CD4-positive, alpha-beta T cell treated with Interleukin-1 beta for 1 hour (primary cell): ENCODE measurements at regions not wholly inside any gene's neighbourhood (a gene's known extent, or its start where the extent isn't known, plus 50 kb on each side); places are given as distances from the start of the nearest gene placed in this dataset.

Experiments
- DNase-seq, 2 donors: peaks; one replicate each; pipeline ENCODE4 v3.0.0-alpha.2; 2020 to 2022

DNA sequence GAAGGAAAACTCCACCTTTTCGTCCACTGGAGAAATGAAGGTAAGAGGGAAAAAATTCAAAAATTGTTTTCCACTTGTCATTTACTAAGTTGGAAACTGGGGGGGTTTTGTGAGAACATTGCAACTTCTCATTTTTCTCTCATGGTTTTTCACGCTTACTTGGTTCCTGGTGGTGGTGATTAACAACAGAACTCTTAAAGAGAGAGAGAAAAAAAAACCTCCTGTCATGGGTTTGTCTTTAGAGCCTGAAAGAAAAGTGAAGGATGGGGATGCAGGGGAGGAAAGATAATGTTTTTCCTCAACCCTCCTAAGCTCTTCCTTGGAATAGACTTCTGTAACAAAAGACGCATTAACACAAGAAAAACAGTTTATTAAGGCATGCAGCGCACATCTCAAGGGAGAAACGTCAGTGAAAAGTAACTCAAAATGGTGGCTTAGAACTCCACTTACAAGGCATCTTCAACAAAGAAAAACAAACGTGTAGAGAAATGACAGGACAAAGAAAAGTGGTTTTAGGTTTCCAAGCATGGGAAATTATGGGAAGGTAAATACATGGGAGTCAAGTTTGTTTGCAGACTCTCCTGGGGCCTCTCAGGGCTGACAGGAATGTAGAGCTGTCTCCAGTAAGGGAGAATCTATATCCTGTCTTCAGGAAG is 81.9 kb upstream of the ATF7IP start:
- DNase-seq: no peak

DNA sequence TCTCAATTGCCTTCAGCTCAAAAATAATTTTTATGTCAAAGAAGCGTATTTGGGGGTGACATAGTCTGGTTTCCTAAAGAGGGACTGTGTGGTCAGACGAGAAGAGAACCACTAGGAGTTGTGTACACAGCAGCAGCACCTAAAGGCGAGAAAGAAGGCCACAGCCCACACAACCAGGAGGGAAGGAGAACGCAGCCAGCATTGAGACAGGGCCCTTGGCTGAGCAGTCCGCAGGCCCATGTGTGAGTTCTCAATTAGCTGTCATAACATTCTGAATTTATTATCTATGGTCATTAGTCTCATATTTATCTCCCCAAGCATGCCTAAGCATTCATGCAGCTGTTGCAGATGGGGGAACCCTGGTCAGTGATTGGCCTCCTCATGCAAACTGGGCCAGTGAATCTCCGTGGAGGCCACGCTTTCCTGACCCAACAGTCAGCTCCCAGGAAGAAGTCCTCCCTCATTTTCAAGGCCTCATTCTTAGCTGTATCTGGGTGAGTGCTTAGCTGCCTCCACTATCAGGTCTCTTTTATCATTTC is 81.2 kb upstream of the ATF7IP start:
- DNase-seq: no peak

DNA sequence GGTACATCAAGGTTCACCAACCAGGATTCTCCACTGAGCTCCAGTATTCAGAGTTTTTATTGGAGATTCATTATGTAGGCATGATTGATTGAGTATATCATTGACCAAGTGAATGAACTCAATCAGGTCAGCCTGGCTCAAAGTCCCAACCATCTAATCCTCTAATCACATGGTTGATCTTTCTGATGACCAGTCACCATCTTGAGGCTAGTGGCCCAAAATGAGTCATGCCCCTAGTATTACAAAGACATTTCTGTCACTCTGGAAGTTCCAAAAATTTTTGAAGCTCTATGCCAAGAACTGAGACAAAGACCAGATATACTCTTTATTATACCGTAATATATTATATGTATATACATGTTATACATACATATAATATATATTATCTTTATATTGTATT is 75.9 kb upstream of the ATF7IP start:
- DNase-seq: no peak

DNA sequence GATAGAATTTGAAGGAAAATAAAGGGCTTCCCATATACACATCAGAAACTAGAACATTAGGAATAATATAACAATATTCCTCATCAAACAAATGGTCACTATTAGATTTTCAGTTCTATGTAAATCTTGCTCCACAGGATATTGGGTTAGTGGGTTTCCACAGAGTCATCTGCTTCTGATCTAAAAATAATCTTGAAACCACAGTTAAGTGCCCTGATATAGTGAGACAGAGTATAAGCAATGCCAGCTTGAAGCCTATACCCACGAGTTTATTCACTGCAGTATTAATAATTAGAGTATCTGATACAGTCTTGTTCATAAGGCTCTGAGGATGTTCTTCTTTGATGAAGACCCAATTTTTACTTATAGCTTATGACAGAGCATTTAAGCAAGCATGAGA is 74.5 kb upstream of the ATF7IP start:
- DNase-seq: no peak

DNA sequence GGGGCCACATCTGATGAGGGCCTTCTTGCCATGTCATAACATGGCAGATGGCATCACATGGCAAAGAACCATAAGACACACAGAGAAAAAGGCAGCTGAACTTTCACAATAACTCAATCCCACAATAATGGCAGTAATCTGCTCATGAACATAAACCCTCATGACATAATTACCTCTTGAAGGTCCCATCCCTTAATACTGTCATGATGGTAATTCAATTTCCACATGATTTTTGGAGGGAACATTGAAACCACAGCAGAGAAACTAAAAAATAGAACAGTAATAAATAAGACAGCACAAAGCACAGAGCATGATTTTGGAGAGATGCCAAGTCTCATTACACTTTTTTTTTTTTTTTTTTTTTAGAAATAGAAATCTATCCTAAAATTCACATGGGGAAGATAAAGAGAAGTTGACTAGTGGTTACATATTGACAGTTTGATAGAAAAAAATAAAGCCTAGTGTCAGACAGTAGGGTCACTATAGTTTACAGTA is 61.8 kb upstream of the ATF7IP start:
- no peak for DNase-seq

DNA sequence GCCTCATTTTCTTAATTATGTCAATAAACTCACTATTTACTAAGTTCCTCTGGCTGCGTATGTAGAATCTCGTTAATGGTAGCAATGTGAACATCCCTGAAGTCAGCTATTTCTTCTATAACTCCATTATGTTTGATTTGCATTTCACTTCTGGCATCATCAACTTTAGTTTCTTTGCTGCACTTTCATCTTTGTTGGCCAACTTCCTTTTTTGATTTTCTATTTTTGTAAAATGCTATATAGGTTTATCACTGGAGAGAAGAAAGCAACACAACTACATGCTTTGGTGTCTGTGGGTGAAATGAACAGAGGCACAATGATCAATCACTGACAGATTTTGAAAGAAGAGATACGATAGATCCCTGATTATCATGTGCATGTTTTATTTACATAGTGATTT is 58.5 kb upstream of the ATF7IP start:
- no peak for DNase-seq

DNA sequence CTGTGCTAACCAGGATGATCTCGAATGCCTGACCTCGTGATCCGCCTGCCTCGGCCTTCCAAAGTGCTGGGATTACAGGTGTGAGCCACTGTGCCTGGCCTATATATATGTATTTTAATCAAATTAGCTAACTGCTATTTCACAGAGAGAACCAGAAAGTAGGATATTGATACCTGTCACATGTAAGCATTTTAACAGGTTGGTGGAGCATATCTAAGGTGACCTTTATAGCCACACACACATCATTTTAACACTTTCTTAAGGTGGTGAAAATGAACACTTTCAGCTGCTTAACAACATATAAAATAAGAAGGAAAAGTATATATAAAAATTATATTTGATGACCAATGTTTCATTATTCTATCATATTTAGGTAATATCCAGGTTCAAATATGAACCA is 57.0 kb upstream of the ATF7IP start:
- no peak for DNase-seq

DNA sequence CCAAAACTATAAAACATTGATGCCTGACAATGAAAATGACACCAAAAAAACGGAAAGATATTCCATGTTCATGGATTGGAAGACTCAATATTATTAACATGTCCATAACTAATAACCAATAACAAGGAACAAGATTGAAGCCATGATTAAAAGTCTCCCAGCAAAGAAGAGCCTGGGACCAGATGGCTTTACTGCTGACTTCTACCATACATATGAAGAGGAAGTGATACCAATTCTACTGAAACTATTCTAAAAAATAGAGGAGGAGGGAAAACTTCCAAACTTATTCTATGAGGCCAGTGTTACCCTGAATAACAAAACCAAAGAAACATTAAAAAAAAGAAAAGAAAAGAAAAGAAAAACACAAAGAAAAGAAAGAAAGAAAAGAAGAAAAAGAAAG is 54.6 kb upstream of the ATF7IP start:
- DNase-seq: no peak

DNA sequence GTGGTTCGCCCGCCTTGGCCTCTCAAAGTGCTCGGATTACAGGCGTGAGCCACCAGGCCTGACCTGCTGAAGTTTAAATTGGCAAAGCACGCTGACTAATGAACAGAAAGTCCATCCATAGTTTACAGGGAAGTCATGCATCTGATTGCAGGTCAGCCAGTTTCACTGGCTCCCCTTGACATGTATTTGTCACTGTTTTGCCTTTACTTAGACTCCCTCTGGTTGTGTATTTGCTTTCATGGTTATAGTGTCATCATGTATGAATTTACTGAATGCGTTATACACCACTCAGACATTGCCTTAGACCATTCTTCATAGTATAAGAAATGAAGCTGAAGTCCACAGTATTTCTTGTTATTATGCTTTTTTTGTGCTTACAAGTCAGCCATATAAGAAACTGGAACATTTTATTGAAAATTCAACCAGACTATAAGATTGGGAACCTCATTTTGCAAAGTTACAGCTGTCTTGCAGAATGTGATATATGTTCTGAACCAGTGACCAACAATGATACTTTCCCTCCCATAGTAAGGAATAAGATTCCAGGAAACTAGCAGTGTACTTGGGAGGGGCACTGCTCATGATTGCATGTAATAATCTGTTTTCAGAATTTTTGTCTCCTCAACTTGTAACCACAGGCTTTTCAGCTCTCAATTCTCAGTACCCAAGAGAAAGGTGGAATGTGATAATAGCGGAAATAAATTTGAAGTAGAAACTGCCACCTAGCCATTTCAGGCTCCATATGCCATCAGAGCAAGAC is 51.9 kb upstream of the ATF7IP start:
- no peak for DNase-seq

DNA sequence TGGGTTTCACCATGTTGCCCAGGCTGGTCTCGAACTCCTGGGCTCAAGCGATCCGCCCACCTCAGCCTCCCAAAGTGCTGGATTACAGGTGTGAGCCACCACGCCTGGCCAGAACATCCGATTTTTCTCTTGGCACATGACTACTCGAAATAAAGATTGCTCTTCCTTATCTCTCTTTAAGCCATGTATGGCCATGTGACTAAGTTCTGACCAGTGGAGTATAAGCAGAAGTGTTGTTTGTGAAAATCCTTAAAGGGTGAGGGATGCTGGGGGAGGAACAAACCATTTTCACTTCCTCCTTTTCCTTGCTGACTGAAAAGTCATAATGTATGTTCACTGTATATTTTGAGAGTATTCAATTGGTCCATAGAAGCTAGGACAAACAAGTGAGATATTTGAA is 50.7 kb upstream of the ATF7IP start:
- DNase-seq: peak in 1 of 2 donors; percentile 23

DNA sequence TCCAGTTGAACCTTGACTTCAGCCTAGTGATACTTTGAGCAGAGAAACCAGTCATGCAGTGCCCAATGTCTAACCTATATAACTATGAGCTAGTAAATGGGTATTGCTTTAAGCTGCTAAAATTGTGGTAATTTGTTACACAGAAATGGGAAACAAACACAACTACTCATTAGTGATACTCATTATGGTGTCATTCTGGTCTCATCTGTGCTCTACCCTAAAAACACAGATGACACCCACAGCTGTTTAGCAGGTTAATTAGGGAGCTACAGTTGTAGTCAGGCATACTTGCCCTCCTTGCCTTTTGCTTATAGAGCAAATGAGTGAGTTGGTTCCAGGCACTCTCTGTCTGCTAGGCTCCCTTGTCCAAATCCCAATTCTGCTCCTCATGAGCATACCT is 50.0 kb upstream of the ATF7IP start:
- DNase-seq: no peak
